Left renal cortex interstitium (tissue), 4 donors: ENCODE measurements at regions not wholly inside any gene's neighbourhood (a gene's known extent, or its start where the extent isn't known, plus 50 kb on each side); places are given as distances from the start of the nearest gene placed in this dataset.
"Not testable (repeated sequence)": the region's sequence is repeated elsewhere in the genome, so short reads cannot be mapped to it uniquely, and the experiment has no call there.

Experiments used
- DNase-seq, 4 donors: peaks; one replicate each; pipeline ENCODE4 v3.0.0-alpha.2; 2013; ENCODE audit warnings: low read depth in 4 of 4, low spot score in 2 of 4, missing footprints in 1 of 4

DNA sequence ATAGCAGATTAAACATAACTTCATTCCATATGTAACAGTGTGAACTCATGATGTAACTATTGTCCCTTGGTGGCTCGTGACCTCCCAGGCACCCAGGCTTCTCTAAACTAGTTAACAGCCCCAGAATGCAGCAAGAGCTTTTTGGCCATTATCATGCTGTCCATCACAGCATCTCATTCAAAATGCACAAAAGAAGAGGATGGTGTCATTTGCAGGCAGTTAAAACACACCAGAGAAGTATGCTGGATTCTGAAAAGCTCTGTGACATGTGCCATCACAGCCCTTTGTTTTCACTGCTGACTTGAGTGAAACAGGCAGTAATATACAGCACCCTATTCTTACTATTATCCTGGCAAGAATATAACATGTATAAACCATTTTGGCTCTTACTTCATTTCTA lies 117.6 kb upstream of the CHMP2B start:
- no peak for DNase-seq

DNA sequence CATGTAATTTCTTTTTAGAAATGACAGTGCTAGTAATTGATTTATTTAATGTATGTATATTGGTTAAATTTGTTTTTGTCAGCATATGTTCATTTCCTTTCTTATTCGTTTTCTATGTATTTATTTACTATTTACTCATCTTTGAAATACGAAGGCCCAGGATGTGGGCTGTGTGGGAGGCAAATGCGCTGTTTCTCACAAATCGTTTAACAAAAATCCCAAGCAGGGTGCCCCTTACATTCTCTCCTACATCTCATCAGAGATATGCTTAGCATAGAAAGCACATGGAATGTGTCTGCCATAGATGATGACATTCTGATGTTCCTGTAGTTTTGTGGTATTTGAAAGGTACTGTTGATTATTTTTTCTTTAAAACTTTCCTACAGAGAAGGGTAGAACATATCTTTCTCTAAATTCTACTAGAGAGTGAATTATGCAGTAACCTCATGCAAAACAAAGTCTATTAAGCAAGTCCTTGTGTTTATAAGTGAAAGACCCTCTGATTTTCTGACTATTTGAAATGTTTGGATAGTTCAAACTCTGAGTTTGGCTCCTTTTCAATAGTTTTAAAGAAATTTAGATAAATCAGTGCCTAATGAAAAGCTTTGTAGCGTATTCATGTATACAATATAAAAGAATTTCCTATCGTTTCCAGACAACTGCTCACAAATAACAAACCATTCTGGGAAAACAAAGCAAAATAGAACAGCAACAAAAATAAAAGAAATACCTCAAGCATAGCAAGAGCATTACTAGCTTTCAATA lies 111.1 kb upstream of the VGLL3 start:
- no peak for DNase-seq

DNA sequence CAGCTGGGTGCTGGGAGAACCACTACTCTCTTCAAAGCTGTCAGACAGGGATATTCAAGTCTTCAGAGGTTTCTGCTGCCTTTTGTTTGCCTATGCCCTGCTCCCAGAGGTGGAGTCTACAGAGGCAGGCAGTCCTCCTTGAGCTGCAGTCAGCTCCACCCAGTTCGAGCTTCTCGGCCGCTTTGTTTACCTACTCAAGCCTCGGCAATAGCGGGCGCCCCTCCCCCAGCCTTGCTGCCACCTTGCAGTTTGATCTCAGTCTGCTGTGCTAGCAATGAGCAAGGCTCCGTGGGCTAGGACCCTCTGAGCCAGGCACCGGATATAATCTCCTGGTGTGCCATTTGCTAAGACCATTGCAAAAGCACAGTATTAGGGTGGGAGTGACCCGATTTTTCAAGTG lies 106.8 kb upstream of the VGLL3 start:
- not testable (repeated sequence) for DNase-seq

DNA sequence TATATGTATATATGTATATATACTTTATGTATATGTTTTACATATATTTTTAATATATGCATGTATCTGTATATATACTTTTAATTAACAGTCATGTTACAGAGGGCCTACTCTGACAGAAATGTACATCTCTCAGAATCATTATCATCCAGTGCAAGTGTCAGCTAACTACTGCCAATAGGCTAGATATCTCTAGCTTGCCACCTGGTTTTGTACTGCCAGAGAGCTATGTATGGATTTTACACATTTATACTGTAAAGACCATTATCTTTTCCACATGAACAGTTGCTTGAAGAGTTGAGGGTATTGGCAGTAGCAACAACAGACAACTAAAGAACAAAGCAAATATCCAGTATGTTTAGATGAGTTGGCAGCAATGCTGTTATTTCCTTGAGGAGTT lies 99.7 kb upstream of the VGLL3 start:
- no peak for DNase-seq

DNA sequence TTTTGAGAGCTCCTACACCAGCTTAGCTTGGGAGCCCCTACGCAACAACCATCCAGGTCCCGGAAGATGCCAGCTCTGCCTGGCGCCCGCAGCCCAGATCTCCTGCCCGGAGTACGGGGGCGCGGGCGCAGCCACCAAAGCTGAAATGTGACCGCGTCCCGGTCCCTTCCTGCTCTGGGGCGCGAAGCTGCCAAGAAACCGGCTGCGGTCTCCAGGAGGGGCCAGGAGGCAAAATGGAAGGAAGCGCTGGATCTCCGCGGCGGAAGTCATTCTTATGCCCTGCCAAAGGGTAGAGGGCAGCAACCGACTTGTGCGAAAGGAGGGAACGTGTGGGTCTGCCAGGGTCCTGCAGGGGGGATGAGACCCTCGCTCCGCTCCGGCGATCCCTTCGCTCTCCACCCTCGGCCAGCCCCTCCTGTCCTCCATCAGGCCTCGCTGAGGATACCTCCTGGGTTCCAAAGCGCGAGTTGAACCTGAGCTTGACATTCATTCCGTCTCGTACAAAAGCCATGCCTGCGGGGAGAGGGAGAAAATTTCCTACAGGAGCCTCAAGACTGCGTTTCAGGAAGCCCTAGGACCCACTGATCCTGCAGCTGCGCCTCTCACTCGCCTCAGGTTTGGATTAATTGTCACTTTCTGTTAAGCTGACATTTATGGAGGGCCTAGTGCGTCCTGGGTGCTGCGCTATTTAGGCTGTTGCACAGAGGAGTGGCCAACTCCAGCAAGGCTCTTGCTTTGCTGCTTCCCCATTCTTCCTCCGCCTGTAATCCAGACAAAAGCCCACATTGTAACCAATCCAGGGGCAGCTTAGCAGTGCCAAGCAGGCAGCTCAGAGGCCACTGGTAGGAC lies 98.3 kb upstream of the VGLL3 start:
- DNase-seq, result peak; percentile 44 to 77 (median 51)

DNA sequence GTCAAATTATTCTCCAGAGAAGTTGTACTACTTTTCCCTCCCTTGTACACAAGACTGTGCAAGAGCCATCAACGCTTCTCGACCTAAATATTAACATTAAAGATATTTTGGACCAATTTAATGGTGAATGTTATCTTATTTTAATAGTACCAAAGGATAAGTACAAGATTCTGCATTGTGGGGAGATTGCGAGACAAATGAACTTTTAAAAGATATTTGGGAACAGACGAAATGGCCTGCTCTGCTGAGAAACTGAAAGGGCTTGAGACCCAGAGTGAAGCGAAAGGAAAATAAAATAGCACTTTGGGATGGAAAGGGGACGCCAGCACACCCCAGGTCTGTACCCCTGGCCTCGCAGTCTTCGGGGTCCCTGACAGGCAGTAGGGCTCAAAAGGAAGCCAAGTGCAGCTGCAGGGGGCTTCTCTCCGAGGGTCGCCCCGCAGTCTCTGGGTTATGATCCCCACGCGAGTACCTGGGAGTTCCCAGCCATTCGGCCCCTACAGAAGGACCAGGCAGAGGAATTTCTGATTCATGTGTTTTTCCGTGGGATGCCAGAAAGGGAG lies 97.6 kb upstream of the VGLL3 start:
- DNase-seq, result peak in 1 of 4 donors; percentile 17

DNA sequence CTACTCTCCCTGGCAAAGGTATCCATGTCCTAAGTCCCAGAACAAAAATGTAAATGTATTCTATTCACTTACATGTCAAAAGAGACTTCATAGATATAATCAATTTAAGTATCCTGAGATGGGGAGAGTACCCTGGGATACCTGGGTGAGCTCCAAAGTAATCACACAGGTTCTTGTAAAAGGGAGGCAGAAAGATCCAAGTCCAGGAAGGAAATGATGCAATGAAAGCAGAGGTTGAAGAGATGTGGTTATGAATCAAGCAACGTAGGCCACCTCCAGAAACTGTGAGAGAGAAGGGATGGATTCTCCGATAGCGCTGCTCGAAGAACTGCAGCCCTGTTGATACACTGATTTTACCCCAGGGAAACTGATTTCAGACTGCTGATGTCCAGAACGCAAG lies 93.9 kb upstream of the VGLL3 start:
- no peak for DNase-seq

DNA sequence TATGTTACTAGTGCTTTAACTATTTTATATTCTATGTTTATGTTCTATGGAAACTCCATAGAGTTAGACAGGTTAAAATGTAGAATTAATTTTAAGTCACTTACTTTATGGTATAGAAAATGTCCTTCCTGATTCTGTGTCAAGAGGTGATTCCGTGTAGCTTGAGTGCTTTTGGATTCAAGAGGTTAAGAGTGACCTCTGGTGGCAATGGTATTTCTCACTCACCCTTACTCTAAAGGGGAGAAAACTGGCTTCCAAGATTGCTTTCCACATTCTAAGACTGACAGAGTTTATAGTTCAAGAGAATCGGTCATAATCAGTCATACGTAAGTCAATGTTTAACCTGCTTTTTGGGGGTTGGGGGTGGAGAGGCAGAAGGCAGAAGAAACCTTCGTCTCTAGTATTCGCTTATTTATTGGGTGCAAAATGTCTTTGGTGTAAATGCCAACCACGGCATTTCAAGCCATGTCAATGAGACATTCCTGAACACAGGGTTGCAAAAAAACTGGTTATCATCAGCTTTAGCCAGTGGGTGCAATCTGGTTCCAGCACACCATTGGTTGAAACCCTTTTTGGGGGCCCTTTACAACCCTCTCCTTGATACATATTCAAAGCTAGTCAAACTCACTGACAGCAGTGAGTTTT lies 92.0 kb upstream of the VGLL3 start:
- peak in 2 of 4 donors; percentile 23 to 37 for DNase-seq

DNA sequence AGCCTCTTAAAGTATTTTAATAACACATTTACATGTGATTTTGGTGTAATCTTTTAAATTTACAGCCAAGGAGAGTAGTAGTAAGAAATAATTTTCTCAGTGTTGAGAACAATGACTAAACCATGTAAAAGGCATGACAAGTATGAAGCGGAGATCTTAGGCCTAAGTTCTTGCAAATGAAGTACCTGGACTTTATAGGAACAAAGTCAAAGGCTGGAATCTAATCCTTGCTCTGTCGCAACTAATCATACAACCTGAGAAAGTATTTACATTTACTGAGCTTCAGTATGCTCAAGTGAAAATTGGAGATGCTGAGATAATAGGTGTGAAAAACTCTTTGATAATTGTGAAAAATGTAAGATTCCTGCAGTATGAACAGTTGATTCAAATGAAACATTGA lies 86.4 kb upstream of the VGLL3 start:
- DNase-seq, result no peak

DNA sequence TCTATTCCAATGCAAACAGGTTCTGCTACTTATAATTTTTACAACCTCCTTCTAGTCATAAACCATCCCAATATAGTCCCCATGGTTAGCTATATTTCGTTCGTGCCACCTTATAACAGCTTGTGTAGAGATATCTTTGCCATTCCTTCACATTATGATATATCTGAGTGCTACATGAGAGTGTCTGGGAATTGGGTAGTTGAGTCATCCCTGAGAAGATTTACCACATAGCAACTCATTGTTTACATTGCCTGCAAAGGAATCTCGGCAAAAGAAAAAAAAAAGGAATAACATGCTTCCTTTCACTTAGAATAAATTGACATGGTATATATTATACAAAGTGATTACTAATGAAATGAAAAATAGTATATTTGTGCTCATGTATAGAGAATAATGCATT lies 86.0 kb upstream of the VGLL3 start:
- DNase-seq, result no peak

DNA sequence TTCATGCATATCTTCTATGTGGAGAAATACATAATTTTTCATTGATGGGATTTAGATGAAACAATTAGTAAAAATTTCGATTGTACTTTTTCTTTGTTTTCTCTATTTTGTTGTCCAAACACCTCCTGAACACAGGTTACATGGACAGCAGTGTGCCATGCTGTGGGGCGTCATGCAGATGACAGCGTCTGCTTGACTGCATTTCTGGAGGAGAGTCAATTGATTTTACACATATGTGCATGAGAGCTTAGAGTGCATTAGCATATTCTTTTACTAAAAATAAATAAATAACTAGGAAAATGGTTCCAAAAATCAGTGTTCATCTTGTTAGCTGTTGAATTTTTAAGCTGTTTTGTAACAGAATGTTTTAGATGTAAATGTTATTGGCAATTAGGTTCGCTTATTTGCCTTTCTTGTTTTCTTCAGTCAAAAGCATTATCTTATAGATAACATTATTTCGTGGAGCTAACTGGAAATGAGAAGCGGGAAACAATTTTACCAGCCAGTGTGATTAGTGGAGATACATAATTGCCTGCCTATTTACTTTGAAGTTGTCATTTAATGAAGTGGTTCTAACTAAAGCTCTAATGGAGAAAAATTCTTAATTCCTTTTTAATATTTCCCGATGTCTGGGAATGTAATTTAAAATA lies 82.7 kb upstream of the VGLL3 start:
- no peak for DNase-seq

DNA sequence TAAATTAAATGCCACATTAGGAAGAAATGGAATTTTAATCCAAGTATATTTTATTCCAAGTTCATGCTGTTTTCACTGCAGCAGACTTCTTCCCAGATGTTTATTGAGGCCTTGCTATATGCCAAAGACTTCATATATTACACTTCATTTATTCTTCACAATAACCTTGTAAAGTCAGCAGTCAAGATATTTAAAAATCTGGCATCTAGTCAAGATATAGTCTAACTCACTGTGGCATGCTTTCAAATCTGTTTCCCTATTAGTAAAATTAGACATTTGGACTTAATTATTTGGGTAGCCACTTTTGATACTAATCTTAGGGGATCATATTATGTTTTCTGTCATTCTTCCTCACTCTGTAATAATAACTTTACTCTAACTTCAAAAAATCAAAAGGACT lies 81.5 kb upstream of the VGLL3 start:
- no peak for DNase-seq

DNA sequence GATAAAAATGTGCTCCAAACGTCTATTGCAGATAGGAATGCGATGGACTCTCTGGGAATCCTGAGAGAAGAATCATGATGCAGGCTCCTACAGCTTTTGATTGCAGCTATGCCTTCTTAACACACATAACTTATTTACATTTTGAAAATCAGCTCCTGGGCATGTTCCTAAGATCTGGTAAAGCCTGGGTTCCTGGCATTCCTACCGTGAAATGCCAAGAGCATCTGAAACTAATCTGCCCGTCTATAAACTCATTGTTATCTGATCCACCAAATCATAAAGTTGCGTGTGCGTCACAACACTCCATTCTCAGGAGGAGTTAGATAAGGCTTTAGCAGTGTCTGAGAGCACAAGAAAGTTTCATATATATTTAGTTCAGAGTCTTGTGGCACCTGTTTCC lies 79.0 kb upstream of the VGLL3 start:
- DNase-seq, result no peak

DNA sequence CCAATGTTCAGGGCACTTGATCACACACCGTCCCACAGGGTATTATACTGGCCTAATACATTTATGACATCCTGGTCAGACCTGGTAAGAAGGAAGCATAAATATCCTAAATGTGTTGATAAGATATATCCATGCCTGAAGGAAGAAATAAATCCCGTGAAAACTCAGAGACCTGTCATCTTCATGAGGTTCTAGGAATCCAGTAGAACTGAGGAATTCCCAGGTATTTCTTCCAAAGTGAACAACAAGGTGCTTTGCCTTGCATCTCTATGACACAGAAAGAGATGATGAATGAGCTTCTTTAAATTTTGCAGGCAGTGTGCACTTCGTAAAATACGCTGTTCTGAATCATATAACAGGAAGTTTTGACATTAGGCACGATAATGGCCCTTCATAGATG lies 78.1 kb upstream of the VGLL3 start:
- no peak for DNase-seq

DNA sequence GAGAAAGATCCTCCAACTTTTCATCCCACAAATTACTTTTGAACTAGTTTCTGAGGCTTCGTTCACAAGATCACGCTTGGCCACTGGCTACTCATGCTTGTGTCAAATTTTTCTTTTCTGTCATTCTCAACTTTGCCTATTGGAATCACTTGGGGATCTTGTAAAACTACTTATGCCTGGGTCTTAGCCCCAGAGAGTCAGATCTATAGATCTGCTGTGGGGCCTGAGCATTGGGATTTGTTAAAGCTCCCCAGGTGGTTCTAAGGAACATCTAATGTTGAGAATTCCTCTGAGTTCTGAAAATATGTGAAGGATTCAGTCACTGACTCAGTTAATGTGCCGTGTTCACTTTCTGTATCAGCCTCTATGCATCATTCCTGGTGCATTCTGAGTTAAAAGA lies 71.7 kb upstream of the VGLL3 start:
- no peak for DNase-seq

DNA sequence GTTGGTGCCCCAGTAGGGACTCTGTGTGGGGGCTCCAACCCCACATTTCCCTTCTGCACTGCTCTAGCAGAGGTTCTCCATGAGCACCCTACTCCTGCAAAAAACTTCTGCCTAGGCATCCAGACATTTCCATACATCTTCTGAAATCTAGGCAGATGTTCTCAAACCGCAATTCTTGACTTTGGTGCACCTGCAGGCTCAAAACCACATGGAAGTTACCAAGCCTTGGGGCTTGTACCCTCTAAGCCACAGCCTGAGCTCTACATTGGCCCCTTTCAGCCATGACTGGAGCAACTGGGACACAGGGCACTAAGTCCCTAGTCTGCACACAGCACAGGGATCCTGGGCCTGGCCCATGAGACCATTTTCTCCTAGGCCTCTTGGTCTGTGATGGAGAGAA lies 66.5 kb upstream of the VGLL3 start:
- DNase-seq, result no peak

DNA sequence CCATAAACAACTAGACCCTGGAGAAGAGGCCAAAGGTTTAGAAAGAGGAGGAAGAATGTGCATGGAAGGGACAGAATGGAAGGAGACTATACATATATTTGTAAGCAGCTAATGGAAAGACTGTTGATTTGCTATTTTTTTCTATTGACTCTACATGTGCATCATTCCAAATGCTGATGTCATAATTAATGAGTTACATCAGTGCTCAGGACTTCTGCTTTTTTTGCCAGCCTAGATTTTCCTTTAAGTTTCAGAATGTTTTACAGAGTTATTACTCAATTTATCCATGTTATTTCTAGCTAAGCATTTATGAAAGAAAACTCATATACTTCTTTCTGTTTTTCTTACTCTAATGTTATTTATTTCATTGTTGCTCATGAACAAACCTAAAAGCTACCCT lies 62.6 kb upstream of the VGLL3 start:
- no peak for DNase-seq

DNA sequence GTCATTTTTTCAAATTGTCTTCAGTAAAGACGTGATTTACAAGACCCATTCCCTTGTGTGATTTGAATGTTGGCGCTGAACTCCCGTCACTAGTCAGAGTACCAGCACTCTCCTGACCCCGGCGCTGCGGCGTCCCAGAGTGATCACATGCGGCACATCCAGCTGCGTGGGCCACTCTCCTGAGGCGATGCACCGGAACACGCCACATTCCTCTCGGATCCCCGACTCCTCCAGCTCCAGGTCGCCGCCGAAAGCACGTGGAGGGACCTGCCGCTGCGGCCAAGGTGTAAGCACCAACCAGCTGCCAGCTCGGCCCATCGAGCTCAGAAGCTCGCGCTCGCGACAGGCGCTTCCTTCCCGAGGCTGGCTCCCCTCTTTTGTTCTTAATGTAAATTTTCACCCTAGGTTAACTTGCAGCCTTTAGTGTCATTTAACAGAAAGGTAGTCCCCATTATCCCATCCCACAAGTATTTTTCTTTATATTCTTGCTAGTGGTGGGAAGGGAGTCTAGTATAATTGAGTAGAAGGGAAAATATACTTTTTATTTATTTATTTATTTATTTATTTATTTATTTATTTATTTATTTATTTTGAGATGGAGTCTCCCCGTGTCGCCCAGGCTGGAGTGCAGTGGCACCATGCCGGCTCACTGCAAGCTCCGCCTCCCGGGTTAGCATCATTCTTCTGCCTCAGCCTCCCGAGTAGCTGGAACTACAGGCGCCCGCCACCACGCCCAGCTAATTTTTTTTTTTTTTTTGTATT lies 61.7 kb upstream of the VGLL3 start:
- DNase-seq, result no peak

DNA sequence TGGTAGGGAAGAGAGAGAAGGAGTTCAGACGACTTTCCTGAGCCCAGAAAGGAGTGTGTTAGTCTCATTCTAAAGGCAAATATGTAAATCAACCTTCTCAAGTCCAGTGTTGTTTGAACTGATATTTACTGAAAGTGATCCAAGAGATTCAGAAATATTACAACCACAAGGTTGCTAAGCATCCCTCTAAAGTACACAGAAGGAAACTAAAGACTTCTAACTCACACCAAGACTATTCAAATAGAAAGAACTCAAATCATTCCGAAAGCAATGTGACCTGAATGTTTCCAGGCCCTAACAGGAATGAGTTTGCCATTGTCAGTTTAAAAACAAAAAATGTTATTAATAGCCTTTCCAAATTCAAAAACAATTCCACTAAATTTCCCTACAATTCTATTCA lies 56.9 kb upstream of the VGLL3 start:
- no peak for DNase-seq

DNA sequence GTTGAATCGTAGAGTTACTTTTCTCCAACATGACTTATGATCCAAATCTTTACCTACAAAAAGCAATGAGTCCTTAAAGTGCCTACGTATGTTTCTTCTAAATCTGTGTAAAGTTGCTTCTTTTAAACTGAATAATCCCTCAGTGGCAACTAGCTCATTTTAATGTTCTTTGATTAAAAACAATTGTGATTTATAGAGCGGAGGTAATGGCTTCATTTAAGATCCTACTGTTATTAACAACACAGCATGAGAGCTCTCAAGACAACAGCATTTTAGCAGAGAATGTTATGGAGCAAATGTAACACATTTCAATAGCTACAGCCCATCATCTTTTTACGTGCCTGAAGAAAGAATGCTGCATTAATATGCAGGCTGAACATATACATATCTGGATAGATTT lies 55.3 kb upstream of the VGLL3 start:
- no peak for DNase-seq
